SK-N-SH (cell line): ENCODE measurements at regions not wholly inside any gene's neighbourhood (a gene's known extent, or its start where the extent isn't known, plus 50 kb on each side); places are given as distances from the start of the nearest gene placed in this dataset.

ENCODE experiments used
- CTCF ChIA-PET: fragments of 300-600, 350-600 bp; formaldehyde crosslinking; extraction: SDS; loops from one replicate; lab custom pipeline; 2021; lab: Yijun Ruan, JAX
- POLR2A ChIA-PET: fragments of 350-600 bp; sonication (Branson Sonifier 250); formaldehyde crosslinking; extraction: SDS; loops from one replicate; lab custom pipeline; 2020; ENCODE audit warnings: antibody characterized with exemption, inconsistent platforms; lab: Yijun Ruan, JAX
- DNase-seq: peaks from one replicate; pipeline ENCODE4 v3.0.0; 2012
- H2AFZ ChIP-seq: fragments of 200-600 bp; sonication (generic); 2 replicates; pipeline ENCODE4 v1.8.1; 2016; ENCODE audit warnings: antibody characterized with exemption, mild to moderate bottlenecking, low read depth
- H3F3A ChIP-seq: fragments of 200-600 bp; sonication (generic); replicated peaks from 2 replicates; pipeline ENCODE3; 2016; ENCODE audit warnings: antibody characterized with exemption, mild to moderate bottlenecking; ENCODE audit not compliant: insufficient read depth
- H3K27ac ChIP-seq, 2 experiments: fragments of 200-500 bp in 1 of 2; fragments of 200-600 bp in 1 of 2; sonication (Bioruptor generic) in 1 of 2; sonication (generic), shearing (Covaris generic) in 1 of 2; 2 replicates each; pipeline versions ENCODE4 v1.5.1 to v1.6.1; 2014 to 2016; ENCODE audit warnings: low read depth in 2 of 2, inconsistent platforms in 1 of 2, low read length in 1 of 2, mild to moderate bottlenecking in 1 of 2, mixed read lengths in 1 of 2
- H3K27me3 ChIP-seq: fragments of 200-600 bp; sonication (generic), shearing (Covaris generic); 2 replicates; pipeline ENCODE4 v1.6.1; 2016; ENCODE audit warnings: mixed run types; ENCODE audit not compliant: insufficient read depth
- H3K36me3 ChIP-seq, 2 experiments: fragments of 200-500 bp in 1 of 2; fragments of 200-600 bp in 1 of 2; sonication (Bioruptor generic) in 1 of 2; sonication (generic) in 1 of 2; replicated peaks in 1 of 2; 2 replicates each; pipeline versions ENCODE3 to v1.5.1; 2014 to 2016; ENCODE audit warnings: low read length in 1 of 2, mild to moderate bottlenecking in 1 of 2; ENCODE audit not compliant: insufficient read depth in 2 of 2, control insufficient read depth in 1 of 2
- H3K4me1 ChIP-seq, 2 experiments: fragments of 200-500 bp in 1 of 2; fragments of 200-600 bp in 1 of 2; sonication (Bioruptor generic) in 1 of 2; sonication (generic), shearing (Covaris generic) in 1 of 2; 2 replicates each; pipeline versions ENCODE4 v1.5.1 to v1.6.1; 2014 to 2016; ENCODE audit warnings: low read depth in 1 of 2, low read length in 1 of 2, mixed run types in 1 of 2; ENCODE audit not compliant: insufficient read depth in 2 of 2, control insufficient read depth in 1 of 2
- H3K4me2 ChIP-seq: fragments of 200-600 bp; sonication (generic), shearing (Covaris generic); 2 replicates; pipeline ENCODE4 v1.6.1; 2017; ENCODE audit warnings: mixed run types
- H3K4me3 ChIP-seq, 2 experiments: fragments of 200-500 bp in 1 of 2; fragments of 200-600 bp in 1 of 2; sonication (Bioruptor generic) in 1 of 2; sonication (generic), shearing (Covaris generic) in 1 of 2; 2 replicates each; pipeline versions ENCODE4 v1.5.1 to v1.8.1; 2014 to 2016; ENCODE audit warnings: low read depth in 2 of 2, inconsistent platforms in 1 of 2, low read length in 1 of 2, mild to moderate bottlenecking in 1 of 2, mixed read lengths in 1 of 2, moderate library complexity in 1 of 2
- H3K79me2 ChIP-seq: fragments of 200-600 bp; sonication (generic); 2 replicates; pipeline ENCODE4 v1.8.1; 2017; ENCODE audit warnings: mild to moderate bottlenecking; ENCODE audit not compliant: insufficient read depth
- H3K9ac ChIP-seq: fragments of 200-600 bp; sonication (generic); 2 replicates; pipeline ENCODE4 v1.6.1; 2017; ENCODE audit warnings: mixed run types
- H3K9me2 ChIP-seq: fragments of 200-600 bp; sonication (generic); 2 replicates; pipeline ENCODE4 v1.6.1; 2017; ENCODE audit warnings: mixed run types
- H3K9me3 ChIP-seq: fragments of 200-600 bp; sonication (generic); 2 replicates; pipeline ENCODE4 v1.6.1; 2017; ENCODE audit warnings: mixed run types, mild to moderate bottlenecking, moderate library complexity
- H4K20me1 ChIP-seq: fragments of 200-600 bp; sonication (generic); 2 replicates; pipeline ENCODE4 v1.6.1; 2017; ENCODE audit warnings: mild to moderate bottlenecking, mixed run types; ENCODE audit not compliant: insufficient read depth
- CHD2 ChIP-seq: fragments of 150-350 bp; IDR thresholded peaks from 2 replicates; pipeline ENCODE4 v1.6.1; 2018; ENCODE audit warnings: low read length; ENCODE audit not compliant: partially characterized antibody
- ELF1 ChIP-seq: IDR thresholded peaks from 2 replicates; pipeline ENCODE4 v1.4.0; 2012
- EP300 ChIP-seq, 2 experiments: IDR thresholded peaks; 2 replicates each; pipeline versions ENCODE4 v1.4.0 to v1.6.1; 2012; ENCODE audit warnings: borderline replicate concordance in 1 of 2, low read depth in 1 of 2, low read length in 1 of 2
- FOSL2 ChIP-seq: IDR thresholded peaks from 2 replicates; pipeline ENCODE4 v1.4.0; 2012; ENCODE audit warnings: low read depth, mild to moderate bottlenecking, moderate library complexity, borderline replicate concordance
- FOXJ3 ChIP-seq: sonication (generic); formaldehyde crosslinking; IDR thresholded peaks from 2 replicates; pipeline ENCODE4 v1.5.1; 2020; ENCODE audit warnings: mild to moderate bottlenecking, missing genetic modification reagents
- FOXM1 ChIP-seq: IDR thresholded peaks from 2 replicates; pipeline ENCODE4 v1.4.0; 2012; ENCODE audit warnings: low read depth, mild to moderate bottlenecking
- GABPA ChIP-seq: IDR thresholded peaks from 2 replicates; pipeline ENCODE4 v1.4.0; 2012; ENCODE audit warnings: low read depth, mild to moderate bottlenecking
- GATA2 ChIP-seq: sonication (generic); formaldehyde crosslinking; IDR thresholded peaks from 2 replicates; pipeline ENCODE4 v1.5.0; 2020; ENCODE audit warnings: mild to moderate bottlenecking, missing genetic modification reagents
- JUND ChIP-seq: IDR thresholded peaks from 2 replicates; pipeline ENCODE4 v1.4.0; 2012
- MEF2A ChIP-seq: IDR thresholded peaks from 2 replicates; pipeline ENCODE4 v1.4.0; 2012; ENCODE audit warnings: low read depth, borderline replicate concordance
- MXI1 ChIP-seq: IDR thresholded peaks from 2 replicates; pipeline ENCODE4 v1.6.1; 2012; ENCODE audit warnings: mild to moderate bottlenecking, low read depth, low read length, improper control_type of control experiment
- NRF1 ChIP-seq: IDR thresholded peaks from 2 replicates; pipeline ENCODE4 v1.6.1; 2012; ENCODE audit warnings: low read depth, mild to moderate bottlenecking, low read length
- POLR2AphosphoS5 ChIP-seq: IDR thresholded peaks from 2 replicates; pipeline ENCODE4 v1.6.1; 2012; ENCODE audit warnings: low read depth, low read length
- RCOR1 ChIP-seq: fragments of 150-350 bp; IDR thresholded peaks from 2 replicates; pipeline ENCODE4 v1.6.1; 2017; ENCODE audit warnings: antibody characterized with exemption, low read length
- RXRA ChIP-seq: IDR thresholded peaks from 2 replicates; pipeline ENCODE4 v1.4.0; 2012; ENCODE audit warnings: low read depth, mild to moderate bottlenecking, borderline replicate concordance
- SIN3A ChIP-seq: IDR thresholded peaks from 2 replicates; pipeline ENCODE4 v1.6.1; 2012; ENCODE audit warnings: low read depth, mild to moderate bottlenecking, low read length, moderate library complexity, borderline replicate concordance
- TAF1 ChIP-seq: IDR thresholded peaks from 2 replicates; pipeline ENCODE4 v1.6.1; 2012; ENCODE audit warnings: low read depth, mild to moderate bottlenecking, low read length, moderate library complexity, borderline replicate concordance
- TCF12 ChIP-seq: IDR thresholded peaks from 2 replicates; pipeline ENCODE4 v1.4.0; 2012
- TEAD4 ChIP-seq: IDR thresholded peaks from 2 replicates; pipeline ENCODE4 v1.4.0; 2012; ENCODE audit warnings: mild to moderate bottlenecking, borderline replicate concordance; ENCODE audit not compliant: insufficient read depth
- ZBTB33 ChIP-seq: IDR thresholded peaks from 2 replicates; pipeline ENCODE4 v1.4.0; 2012; ENCODE audit warnings: low read depth, borderline replicate concordance
- WGBS: methylation state at CpG from one replicate; pipeline ENCODE4 v1.1.6; 2017; ENCODE audit warnings: low lambda C conversion rate; 5-methylcytosine and 5-hydroxymethylcytosine counted together
- TF ChIP-seq, protein P1 (sequence below): fragments of 150-350 bp; IDR thresholded peaks from 2 replicates; pipeline ENCODE4 v1.6.1; 2016; ENCODE audit warnings: mild to moderate bottlenecking, low read depth, low read length
- TF ChIP-seq, protein P2 (sequence below): fragments of 150-350 bp; IDR thresholded peaks from 2 replicates; pipeline ENCODE4 v1.6.1; 2017; ENCODE audit warnings: antibody characterized with exemption, low read length, low read depth, borderline replicate concordance
- TF ChIP-seq, protein P3 (sequence below): IDR thresholded peaks from 2 replicates; pipeline ENCODE4 v1.4.0; 2012; ENCODE audit warnings: low read depth
- TF ChIP-seq, protein P4 (sequence below): IDR thresholded peaks from 2 replicates; pipeline ENCODE4; 2012

DNA sequence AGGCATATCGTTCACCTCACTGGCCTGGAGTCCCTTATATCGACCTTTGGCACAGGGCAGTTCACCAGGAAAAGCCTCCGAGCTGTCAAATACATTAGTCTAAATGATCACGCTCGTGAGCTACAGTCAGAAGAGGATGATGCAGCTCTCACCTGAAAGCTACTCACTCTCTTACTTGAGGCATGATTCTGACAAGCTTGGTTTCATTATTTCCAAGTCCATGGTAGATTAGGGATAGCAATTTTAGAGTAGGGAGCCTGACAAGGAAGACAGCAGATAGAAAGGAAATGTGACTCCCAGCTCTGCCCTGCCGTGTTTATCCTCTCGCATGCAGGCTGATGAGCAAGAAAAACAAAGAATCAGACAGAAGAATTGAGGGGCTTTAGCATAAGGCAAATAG lies 98.0 kb upstream of the MAP1B start:
- H3K4me2 ChIP-seq: no peak overlapping the region

GRCh38 chr5:72010430-72010829 lies 96.8 kb upstream of the MAP1B start:
- Histone ChIP-seq H3K4me2 (no peak overlapping the region), H3K9ac (no peak overlapping the region), H3K9me3 (no peaks in the 10 kb centered on the region), H3K79me2 (no peaks in the 10 kb centered on the region), H4K20me1 (no peaks in the 10 kb centered on the region), H3K27ac (no peak overlapping the region), H3K36me3 (no peaks in the 10 kb centered on the region), H3K4me1 (peaks cover 0 to 28% of the 10 kb centered on the region in 2 experiments; a peak in 2 of 4 replicates), H3K27me3 (no peaks in the 10 kb centered on the region), H3F3A (no peaks in the 10 kb centered on the region), H3K9me2 (no peaks in the 10 kb centered on the region), H3K4me3 (no peak overlapping the region), H2AFZ (no peak overlapping the region)
- ChIA-PET POLR2A (no interaction called here), CTCF (interaction anchor here (1.0 to 1.5 kb wide), 3 partner anchors 9 to 298 kb away, joined by 3 read pairs; no protein-coding TSS in a partner anchor)
- DNase-seq: no peak
- 100% methylated on average over 4 of the region's 4 CpGs for WGBS
- TF ChIP-seq, protein P1, sequence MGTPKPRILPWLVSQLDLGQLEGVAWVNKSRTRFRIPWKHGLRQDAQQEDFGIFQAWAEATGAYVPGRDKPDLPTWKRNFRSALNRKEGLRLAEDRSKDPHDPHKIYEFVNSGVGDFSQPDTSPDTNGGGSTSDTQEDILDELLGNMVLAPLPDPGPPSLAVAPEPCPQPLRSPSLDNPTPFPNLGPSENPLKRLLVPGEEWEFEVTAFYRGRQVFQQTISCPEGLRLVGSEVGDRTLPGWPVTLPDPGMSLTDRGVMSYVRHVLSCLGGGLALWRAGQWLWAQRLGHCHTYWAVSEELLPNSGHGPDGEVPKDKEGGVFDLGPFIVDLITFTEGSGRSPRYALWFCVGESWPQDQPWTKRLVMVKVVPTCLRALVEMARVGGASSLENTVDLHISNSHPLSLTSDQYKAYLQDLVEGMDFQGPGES: no peak
- TF ChIP-seq RXRA (no peak), RCOR1 (no peak), GABPA (no peak), ELF1 (no peak), SIN3A (no peak), FOXM1 (no peak)
- TF ChIP-seq, protein P2, sequence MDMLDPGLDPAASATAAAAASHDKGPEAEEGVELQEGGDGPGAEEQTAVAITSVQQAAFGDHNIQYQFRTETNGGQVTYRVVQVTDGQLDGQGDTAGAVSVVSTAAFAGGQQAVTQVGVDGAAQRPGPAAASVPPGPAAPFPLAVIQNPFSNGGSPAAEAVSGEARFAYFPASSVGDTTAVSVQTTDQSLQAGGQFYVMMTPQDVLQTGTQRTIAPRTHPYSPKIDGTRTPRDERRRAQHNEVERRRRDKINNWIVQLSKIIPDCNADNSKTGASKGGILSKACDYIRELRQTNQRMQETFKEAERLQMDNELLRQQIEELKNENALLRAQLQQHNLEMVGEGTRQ: no peak
- TF ChIP-seq, protein P3, sequence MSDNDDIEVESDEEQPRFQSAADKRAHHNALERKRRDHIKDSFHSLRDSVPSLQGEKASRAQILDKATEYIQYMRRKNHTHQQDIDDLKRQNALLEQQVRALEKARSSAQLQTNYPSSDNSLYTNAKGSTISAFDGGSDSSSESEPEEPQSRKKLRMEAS: no peak

More for the DNA sequence above, 98.0 kb upstream of the MAP1B start:
- Histone ChIP-seq H3K9ac (no peak overlapping the region), H3K4me1 (peaks cover 0 to 18% of the 10 kb centered on the region in 2 experiments; a peak in 2 of 4 replicates), H4K20me1 (no peaks in the 10 kb centered on the region), H3F3A (no peaks in the 10 kb centered on the region), H2AFZ (no peak overlapping the region), H3K79me2 (no peaks in the 10 kb centered on the region)
- CTCF ChIA-PET: interaction anchor here (1.0 to 1.5 kb wide), 3 partner anchors 8 to 18 kb away, joined by 3 to 4 read pairs (median 3); no protein-coding TSS in a partner anchor
- TF ChIP-seq JUND (no peak), TAF1 (no peak), MXI1 (no peak), TEAD4 (no peak), SIN3A (no peak), RXRA (no peak), NRF1 (no peak), CHD2 (no peak), FOXM1 (no peak), FOXJ3 (CRISPR knock-in tag) (no peak), MEF2A (no peak), EP300 (IDR thresholded peaks at IDR 0.05; ENCODE audit: borderline replicate concordance in 1 of 2, low read depth in 1 of 2, low read length in 1 of 2) (no peak), GATA2 (CRISPR knock-in tag) (no peak), FOSL2 (no peak), ZBTB33 (no peak), POLR2AphosphoS5 (no peak), TCF12 (no peak), RCOR1 (no peak)
- TF ChIP-seq, protein P4, sequence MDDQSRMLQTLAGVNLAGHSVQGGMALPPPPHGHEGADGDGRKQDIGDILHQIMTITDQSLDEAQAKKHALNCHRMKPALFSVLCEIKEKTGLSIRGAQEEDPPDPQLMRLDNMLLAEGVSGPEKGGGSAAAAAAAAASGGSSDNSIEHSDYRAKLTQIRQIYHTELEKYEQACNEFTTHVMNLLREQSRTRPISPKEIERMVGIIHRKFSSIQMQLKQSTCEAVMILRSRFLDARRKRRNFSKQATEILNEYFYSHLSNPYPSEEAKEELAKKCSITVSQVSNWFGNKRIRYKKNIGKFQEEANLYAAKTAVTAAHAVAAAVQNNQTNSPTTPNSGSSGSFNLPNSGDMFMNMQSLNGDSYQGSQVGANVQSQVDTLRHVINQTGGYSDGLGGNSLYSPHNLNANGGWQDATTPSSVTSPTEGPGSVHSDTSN: no peak
- TF ChIP-seq, all 33 proteins: peak for 0
- H3K9me2 ChIP-seq: no peaks in the 10 kb centered on the region
- no peak overlapping the region for H3K4me3 ChIP-seq
- no peaks in the 10 kb centered on the region for H3K36me3 ChIP-seq
- 84% methylated on average over 7 of the region's 7 CpGs for WGBS
- no peaks in the 10 kb centered on the region for H3K9me3 ChIP-seq
- POLR2A ChIA-PET: no interaction called here
- no peak for DNase-seq
- H3K27ac ChIP-seq: peak overlapping the region in 1 of 2 experiments; percentile 96; a peak in 1 of 4 replicates
- no peaks in the 10 kb centered on the region for H3K27me3 ChIP-seq
